HCT116 (cell line): ENCODE measurements at regions not wholly inside any gene's neighbourhood (a gene's known extent, or its start where the extent isn't known, plus 50 kb on each side); places are given as distances from the start of the nearest gene placed in this dataset.

Experiments used
- ATAC-seq: fragments of 200-7000 bp; cut with Tn5 transposase; 2 replicates; pipeline ENCODE4 v1.9.1; 2020; ENCODE audit warnings: mild to moderate bottlenecking, moderate library complexity
- BruUV-seq: library from RNA; stranded (reverse); fragments of 400-500 nt; replicated peaks from 2 replicates; lab custom pipeline; 2021; lab: Mats Ljungman, UMichigan
- CTCF ChIA-PET: fragments of 300-600 bp; sonication (Branson Sonifier 250); formaldehyde crosslinking; loops from one replicate; lab custom pipeline; 2021; ENCODE audit warnings: antibody characterized with exemption; lab: Charles Lee
- POLR2A ChIA-PET: fragments of 300-600, 350-600 bp; sonication (Branson Sonifier 250); formaldehyde crosslinking; loops from one replicate; lab custom pipeline; 2021; ENCODE audit warnings: antibody characterized with exemption; lab: Charles Lee
- RAD21 ChIA-PET, 2 experiments: fragments of 300-600 bp; sonication (Branson Sonifier 250); formaldehyde crosslinking; loops; one replicate each; lab custom pipeline; 2023; ENCODE audit warnings: low total read pairs in 2 of 2; ENCODE audit not compliant: uncharacterized antibody in 2 of 2, unreplicated experiment in 2 of 2, low non-redundant PET in 1 of 2; lab: Charles Lee
- DNase-seq: peaks from one replicate; pipeline ENCODE4 v3.0.0-alpha.2; 2010; ENCODE audit warnings: low read depth, low spot score
- H2AFZ ChIP-seq: fragments of 200-600 bp; shearing (Covaris generic), sonication (generic); 2 replicates; pipeline ENCODE4 v1.6.1; 2017; ENCODE audit warnings: low read depth, mixed run types, mixed read lengths, antibody characterized with exemption, low read length; ENCODE audit not compliant: poor library complexity, severe bottlenecking
- H3K27ac ChIP-seq: 2 replicates; pipeline ENCODE4 v1.5.1; 2012; ENCODE audit warnings: low read depth, low read length
- H3K27me3 ChIP-seq: fragments of 200-600 bp; sonication (generic); 2 replicates; pipeline ENCODE4 v1.6.1; 2016; ENCODE audit warnings: mixed run types, low read length, mixed read lengths; ENCODE audit not compliant: insufficient read depth
- H3K36me3 ChIP-seq, 2 experiments: fragments of 200-500 bp in 1 of 2; fragments of 200-600 bp in 1 of 2; sonication (Bioruptor generic) in 1 of 2; sonication (generic) in 1 of 2; 2 replicates each; pipeline versions ENCODE4 v1.5.1 to v1.6.1; 2014 to 2016; ENCODE audit warnings: low read length in 2 of 2, inconsistent platforms in 1 of 2, mixed read lengths in 1 of 2, mixed run types in 1 of 2; ENCODE audit not compliant: insufficient read depth in 2 of 2, control insufficient read depth in 1 of 2
- H3K4me1 ChIP-seq, 2 experiments: fragments of 200-600 bp in 1 of 2; sonication (generic) in 1 of 2; 2 replicates each; pipeline versions ENCODE4 v1.5.1 to v1.6.1; 2012 to 2017; ENCODE audit warnings: low read length in 2 of 2, inconsistent platforms in 1 of 2, mild to moderate bottlenecking in 1 of 2, mixed read lengths in 1 of 2, mixed run types in 1 of 2, moderate library complexity in 1 of 2; ENCODE audit not compliant: insufficient read depth in 2 of 2, control insufficient read depth in 1 of 2
- H3K4me2 ChIP-seq: fragments of 200-600 bp; sonication (generic); 2 replicates; pipeline ENCODE4 v1.6.1; 2017; ENCODE audit warnings: mixed run types, low read length, mixed read lengths
- H3K4me3 ChIP-seq, 2 experiments: fragments of 200-600 bp in 1 of 2; sonication (generic) in 1 of 2; replicated peaks in 1 of 2; 2 replicates each; pipeline ENCODE4 v1.5.1; 2011 to 2016; ENCODE audit warnings: low read length in 2 of 2, control low read depth in 1 of 2, low read depth in 1 of 2, mild to moderate bottlenecking in 1 of 2, mixed read lengths in 1 of 2, mixed run types in 1 of 2
- H3K79me2 ChIP-seq: fragments of 200-600 bp; sonication (generic); 2 replicates; pipeline ENCODE4 v1.6.1; 2017; ENCODE audit warnings: mild to moderate bottlenecking, mixed run types, low read length, moderate library complexity, mixed read lengths; ENCODE audit not compliant: insufficient read depth
- H3K9ac ChIP-seq: fragments of 200-600 bp; sonication (generic); 2 replicates; pipeline ENCODE4 v1.6.1; 2016; ENCODE audit warnings: low read length, mixed read lengths
- H3K9me2 ChIP-seq: fragments of 200-600 bp; sonication (generic), shearing (Covaris generic); 2 replicates; pipeline ENCODE4 v1.6.1; 2017; ENCODE audit warnings: mixed run types, mild to moderate bottlenecking, moderate library complexity; ENCODE audit not compliant: insufficient read depth
- H3K9me3 ChIP-seq, 2 experiments: fragments of 200-500 bp in 1 of 2; fragments of 200-600 bp in 1 of 2; sonication (Bioruptor generic) in 1 of 2; sonication (generic) in 1 of 2; 2 replicates each; pipeline ENCODE4 v1.6.1; 2014 to 2017; ENCODE audit warnings: low read length in 2 of 2, mixed read lengths in 2 of 2, inconsistent platforms in 1 of 2, low read depth in 1 of 2, mild to moderate bottlenecking in 1 of 2, mixed run types in 1 of 2, moderate library complexity in 1 of 2; ENCODE audit not compliant: control insufficient read depth in 1 of 2, insufficient read depth in 1 of 2
- H4K20me1 ChIP-seq: fragments of 200-600 bp; sonication (generic), shearing (Covaris generic); 2 replicates; pipeline ENCODE4 v1.6.1; 2017; ENCODE audit warnings: mixed run types, mild to moderate bottlenecking, moderate library complexity; ENCODE audit not compliant: insufficient read depth
- CBX3 ChIP-seq: IDR thresholded peaks from 2 replicates; pipeline ENCODE4 v1.6.1; 2012; ENCODE audit warnings: low read depth
- CEBPB ChIP-seq: IDR thresholded peaks from 2 replicates; pipeline ENCODE4 v1.6.1; 2012; ENCODE audit warnings: low read depth
- CTCF ChIP-seq, 3 experiments: fragments of 200-600 bp in 1 of 3; sonication (generic) in 1 of 3; IDR thresholded peaks in 2 of 3; conservative IDR thresholded peaks in 1 of 3; 2 replicates each; pipeline ENCODE4 v1.5.1; 2012 to 2017; ENCODE audit warnings: low read depth in 2 of 3, low read length in 2 of 3, antibody characterized with exemption in 1 of 3, borderline replicate concordance in 1 of 3, control low read depth in 1 of 3, mild to moderate bottlenecking in 1 of 3, mixed read lengths in 1 of 3, mixed run types in 1 of 3, moderate library complexity in 1 of 3; ENCODE audit not compliant: insufficient read depth in 1 of 3
- EGR1 ChIP-seq: IDR thresholded peaks from 2 replicates; pipeline ENCODE4 v1.6.1; 2012; ENCODE audit warnings: low read depth
- ELF1 ChIP-seq: IDR thresholded peaks from 2 replicates; pipeline ENCODE4 v1.6.1; 2012; ENCODE audit warnings: low read depth, borderline replicate concordance
- EZH2 ChIP-seq: fragments of 200-600 bp; sonication (generic); IDR thresholded peaks from 2 replicates; pipeline ENCODE4 v1.6.1; 2017; ENCODE audit warnings: antibody characterized with exemption, mixed run types
- EZH2phosphoT487 ChIP-seq: fragments of 200-600 bp; IDR thresholded peaks from 2 replicates; pipeline ENCODE4 v1.6.1; 2018; ENCODE audit warnings: antibody characterized with exemption, borderline replicate concordance
- FOSL1 ChIP-seq: IDR thresholded peaks from 2 replicates; pipeline ENCODE4 v1.6.1; 2012; ENCODE audit warnings: low read depth
- JUND ChIP-seq: IDR thresholded peaks from 2 replicates; pipeline ENCODE4 v1.6.1; 2012
- MAX ChIP-seq: IDR thresholded peaks from 2 replicates; pipeline ENCODE4 v1.6.1; 2012
- POLR2A ChIP-seq: IDR thresholded peaks from 2 replicates; pipeline ENCODE4 v1.7.0; 2011; ENCODE audit warnings: borderline replicate concordance; ENCODE audit not compliant: insufficient read depth, insufficient read length; ENCODE audit errors: extremely low read depth
- POLR2AphosphoS5 ChIP-seq: IDR thresholded peaks from 2 replicates; pipeline ENCODE4 v1.6.1; 2011; ENCODE audit warnings: mild to moderate bottlenecking, low read depth, low read length, moderate library complexity
- RAD21 ChIP-seq: IDR thresholded peaks from 2 replicates; pipeline ENCODE4 v1.6.1; 2012; ENCODE audit warnings: low read depth, mild to moderate bottlenecking
- SP1 ChIP-seq: IDR thresholded peaks from 2 replicates; pipeline ENCODE4 v1.6.1; 2012; ENCODE audit warnings: low read depth
- SRF ChIP-seq: IDR thresholded peaks from 2 replicates; pipeline ENCODE4 v1.6.1; 2012; ENCODE audit warnings: low read depth
- YY1 ChIP-seq: IDR thresholded peaks from 2 replicates; pipeline ENCODE4 v1.6.1; 2011; ENCODE audit warnings: low read length, low read depth, moderate library complexity, mild to moderate bottlenecking; ENCODE audit not compliant: insufficient replicate concordance; ENCODE audit errors: extremely low read depth
- ZBTB33 ChIP-seq: IDR thresholded peaks from 2 replicates; pipeline ENCODE4 v1.6.1; 2011; ENCODE audit warnings: mild to moderate bottlenecking, low read length, moderate library complexity; ENCODE audit not compliant: insufficient replicate concordance; ENCODE audit errors: extremely low read depth
- ZFX ChIP-seq: fragments of 450-650 bp; IDR thresholded peaks from 2 replicates; pipeline ENCODE4 v1.6.1; 2017
- ZNF274 ChIP-seq: fragments of 200-500 bp; sonication (Bioruptor generic); IDR thresholded peaks from 2 replicates; pipeline ENCODE4 v1.6.1; 2014; ENCODE audit warnings: mild to moderate bottlenecking, low read depth, low read length, inconsistent platforms
- intact Hi-C: fragments of 100-400 bp; cut with micrococcal nuclease; formaldehyde crosslinking; loops from 2 replicates; pipeline ENCODE4 v1.10.0; 2022

GRCh38 chr1:112056354-112056753, 66.9 kb upstream of the KCND3 start (continued):
- TF ChIP-seq CBX3 = no peak
- TF ChIP-seq SP1 = no peak
- no peak for TF ChIP-seq MAX
- no peak for TF ChIP-seq ELF1
- no peak for TF ChIP-seq JUND
- no peak for TF ChIP-seq CTCF (IDR thresholded peaks at IDR 0.05 in 2 of 3, conservative IDR thresholded peaks at IDR 0.05 in 1 of 3; ENCODE audit: borderline replicate concordance in 1 of 3, insufficient read depth in 1 of 3, low read depth in 2 of 3, low read length in 2 of 3)
- TF ChIP-seq YY1 = no peak

- no peaks in the 10 kb centered on the region for H3K79me2 ChIP-seq
- ChIA-PET RAD21 (no interaction called here), CTCF (no interaction called here), POLR2A (no interaction called here)
- no peaks in the 10 kb centered on the region for H3K36me3 ChIP-seq
- H2AFZ ChIP-seq = no peak overlapping the region
- ATAC-seq (no peak), DNase-seq (no peak)
- intact Hi-C loops = no loop called here
- no peaks in the 10 kb centered on the region for H3K9me3 ChIP-seq
- no peaks in the 10 kb centered on the region for H4K20me1 ChIP-seq
- no peaks in the 10 kb centered on the region for H3K9me2 ChIP-seq
- BruUV-seq = no TSS peak
- H3K9ac ChIP-seq = no peak overlapping the region
- TF ChIP-seq CEBPB (no peak), POLR2AphosphoS5 (no peak), ZFX (no peak), EZH2phosphoT487 (no peak), ZBTB33 (no peak), ELF1 (no peak), CTCF (IDR thresholded peaks at IDR 0.05 in 2 of 3, conservative IDR thresholded peaks at IDR 0.05 in 1 of 3; ENCODE audit: borderline replicate concordance in 1 of 3, insufficient read depth in 1 of 3, low read depth in 2 of 3, low read length in 2 of 3) (no peak), MAX (no peak), CBX3 (no peak), POLR2A (no peak), EZH2 (no peak), YY1 (no peak), SRF (no peak), EGR1 (no peak), JUND (no peak), FOSL1 (no peak), ZNF274 (no peak), RAD21 (no peak)
- no peak overlapping the region for H3K4me2 ChIP-seq
- H3K4me1 ChIP-seq = no peaks in the 10 kb centered on the region
- H3K4me3 ChIP-seq = no peak overlapping the region
- peaks cover 25% of the 10 kb centered on the region; the same call in 1 of the 2 replicates for H3K27me3 ChIP-seq
- H3K27ac ChIP-seq = no peak overlapping the region
These were observed 68.3 kb upstream of the KCND3 start for GRCh38 chr1:112057736-112058135.
